Stimulated activated CD8-positive, alpha-beta memory T cell treated with anti-CD3 and anti-CD28 coated beads, Interleukin-2, amount 100 ng/mL, for 48 hours (primary cell): ENCODE measurements at regions not wholly inside any gene's neighbourhood (a gene's known extent, or its start where the extent isn't known, plus 50 kb on each side); places are given as distances from the start of the nearest gene placed in this dataset.
"Not testable (repeated sequence)": the region's sequence is repeated elsewhere in the genome, so short reads cannot be mapped to it uniquely, and the experiment has no call there.

Experiments used
- DNase-seq, 2 donors: peaks; one replicate each; pipeline ENCODE4 v3.0.0-alpha.2; 2020; ENCODE audit warnings: low read depth in 2 of 2

GRCh38 chr9:7542693-7543092 is 256.9 kb downstream of the DMAC1 start:
- no peak for DNase-seq

GRCh38 chr9:7542126-7542525 is 257.5 kb downstream of the DMAC1 start:
- DNase-seq = no peak

GRCh38 chr9:7536310-7536939 is 263.2 kb downstream of the DMAC1 start:
- DNase-seq = peak in 1 of 2 donors; percentile 16

GRCh38 chr9:7534211-7534935 is 265.2 kb downstream of the DMAC1 start:
- no peak for DNase-seq

GRCh38 chr9:7533376-7534090 is 266.0 kb downstream of the DMAC1 start:
- DNase-seq = peak in 1 of 2 donors; percentile 16

- DNase-seq = no peak
Observed at GRCh38 chr9:7523426-7524043, 276.0 kb downstream of the DMAC1 start.

- no peak for DNase-seq
Observed at GRCh38 chr9:7520396-7520795, 279.2 kb downstream of the DMAC1 start.

GRCh38 chr9:7516376-7516775 is 283.2 kb downstream of the DMAC1 start:
- DNase-seq = no peak

GRCh38 chr9:7510199-7510598 is 289.4 kb downstream of the DMAC1 start:
- DNase-seq = no peak

- DNase-seq = no peak
Observed at GRCh38 chr9:7509576-7510145, 289.9 kb downstream of the DMAC1 start.

GRCh38 chr9:7508516-7508915 is 291.1 kb downstream of the DMAC1 start:
- no peak for DNase-seq

- no peak for DNase-seq
Observed at GRCh38 chr9:7507566-7508270, 291.9 kb downstream of the DMAC1 start.

GRCh38 chr9:7507026-7507425 is 292.6 kb downstream of the DMAC1 start:
- DNase-seq = no peak

GRCh38 chr9:7500521-7500920 is 299.1 kb downstream of the DMAC1 start:
- no peak for DNase-seq

GRCh38 chr9:7491641-7492040 is 307.9 kb downstream of the DMAC1 start:
- DNase-seq = no peak

- no peak for DNase-seq
Observed at GRCh38 chr9:7490317-7491108, 309.1 kb downstream of the DMAC1 start.

- no peak for DNase-seq
Observed at GRCh38 chr9:7489036-7489435, 310.5 kb downstream of the DMAC1 start.

GRCh38 chr9:7484014-7484413 is 315.6 kb downstream of the DMAC1 start:
- DNase-seq = not testable (repeated sequence)

GRCh38 chr9:7481570-7481969 is 318.0 kb downstream of the DMAC1 start:
- no peak for DNase-seq

- DNase-seq = no peak
Observed at GRCh38 chr9:7479300-7479699, 320.3 kb downstream of the DMAC1 start.

- DNase-seq = no peak
Observed at GRCh38 chr9:7478646-7479045, 320.9 kb downstream of the DMAC1 start.
